ENCODE measurements at regions not wholly inside any gene's neighbourhood (a gene's known extent, or its start where the extent isn't known, plus 50 kb on each side); places are given as distances from the start of the nearest gene placed in this dataset.

- no peak for TF ChIP-seq CTCF (IDR thresholded peaks at IDR 0.05)
- no peak for TF ChIP-seq POLR2A (IDR thresholded peaks at IDR 0.05)
These were observed 60.4 kb upstream of the TMED7 start for GRCh38 chr5:115686051-115686737.
